Motor neuron (in vitro differentiated cells): ENCODE measurements at regions not wholly inside any gene's neighbourhood (a gene's known extent, or its start where the extent isn't known, plus 50 kb on each side); places are given as distances from the start of the nearest gene placed in this dataset.

Source experiments
- ATAC-seq, 8 experiments: fragments of 200-7000 bp; cut with Tn5 transposase; replicated peaks in 6 of 8; 2 replicates each; pipeline ENCODE4 v1.8.0; 2021; ENCODE audit warnings: mild to moderate bottlenecking in 8 of 8, moderate library complexity in 8 of 8
- H3K27ac ChIP-seq, 2 donors: fragments of 250-450 bp; sonication (Bioruptor Pico); 2 replicates each; pipeline ENCODE4 v1.9.0; 2021; ENCODE audit warnings: antibody characterized with exemption in 2 of 2, mild to moderate bottlenecking in 2 of 2, moderate library complexity in 1 of 2
- H3K4me1 ChIP-seq, 2 donors: fragments of 250-450 bp; sonication (Bioruptor Pico); replicated peaks in 1 of 2; 2 replicates each; pipeline ENCODE4 v1.6.1; 2021; ENCODE audit warnings: antibody characterized with exemption in 2 of 2, mild to moderate bottlenecking in 2 of 2, moderate library complexity in 1 of 2
- H3K4me3 ChIP-seq, 5 donors: fragments of 250-450 bp; sonication (Bioruptor Pico); 2 replicates each; pipeline ENCODE4 v1.9.0; 2021; ENCODE audit warnings: antibody characterized with exemption in 5 of 5, mild to moderate bottlenecking in 5 of 5, moderate library complexity in 4 of 5
- WGBS, 10 experiments: fragments of 450-650 bp; shearing (Covaris generic); methylation state at CpG; one replicate each; pipeline ENCODE4 v1.0.0; 2022; 5-methylcytosine and 5-hydroxymethylcytosine counted together
- in situ Hi-C, 9 experiments: fragments of 400-800 bp; cut with MboI; loops; one replicate each; pipeline ENCODE4 v1.15.0; 2021; ENCODE audit warnings: low sequenced_read_pairs in 9 of 9, low pct_unique_long_range_greater_than_20kb in 2 of 9; ENCODE audit not compliant: unreplicated experiment in 9 of 9

DNA sequence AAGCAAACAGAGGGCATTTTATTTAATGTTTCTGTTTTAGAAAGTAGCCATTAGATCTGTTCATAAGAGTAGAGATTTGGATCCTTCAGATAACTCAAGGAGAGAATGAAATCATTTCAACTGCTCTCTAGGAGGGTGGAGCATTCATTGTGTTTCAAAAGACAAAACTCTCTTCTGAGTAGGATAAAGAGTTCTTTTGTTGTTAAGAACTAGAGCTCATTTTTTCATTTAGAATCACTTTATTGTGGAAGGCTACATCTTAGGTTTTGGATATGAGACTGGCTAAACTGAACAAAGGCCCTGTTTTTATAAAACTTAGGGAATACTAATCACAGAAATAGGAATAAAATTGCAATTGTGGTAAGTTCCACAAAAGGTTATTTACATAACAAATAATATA, 193.9 kb upstream of the PCDH10 start:
- H3K4me3 ChIP-seq = no peak overlapping the region
- H3K4me1 ChIP-seq = peaks cover 0 to 8% of the 10 kb centered on the region in 2 donors
- in situ Hi-C loops = no loop called here
- no peak overlapping the region for H3K27ac ChIP-seq
- no peak for ATAC-seq

DNA sequence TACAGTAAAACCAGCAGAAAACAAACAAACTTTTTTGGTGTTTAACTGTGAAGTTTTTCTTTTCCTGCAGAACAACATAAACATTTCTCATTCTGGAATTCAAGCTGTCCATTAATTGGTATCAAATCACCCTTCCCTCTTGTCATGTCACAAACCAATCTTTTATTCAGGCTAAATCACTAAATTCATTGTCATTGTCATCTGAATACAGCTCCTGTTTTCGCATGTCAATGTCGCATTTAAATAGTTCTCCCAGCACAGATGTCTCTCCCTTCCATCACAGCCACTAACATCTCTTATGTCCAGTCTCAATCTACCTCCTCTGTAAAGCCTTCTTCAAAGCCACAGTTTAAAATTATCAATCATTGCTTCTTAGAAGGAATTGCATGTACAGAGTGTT, 192.1 kb upstream of the PCDH10 start:
- WGBS, 10 experiments = 0 to 85% (median 41%) methylated on average over 1 to 2 of the region's 2 CpGs
- in situ Hi-C loops = no loop called here

DNA sequence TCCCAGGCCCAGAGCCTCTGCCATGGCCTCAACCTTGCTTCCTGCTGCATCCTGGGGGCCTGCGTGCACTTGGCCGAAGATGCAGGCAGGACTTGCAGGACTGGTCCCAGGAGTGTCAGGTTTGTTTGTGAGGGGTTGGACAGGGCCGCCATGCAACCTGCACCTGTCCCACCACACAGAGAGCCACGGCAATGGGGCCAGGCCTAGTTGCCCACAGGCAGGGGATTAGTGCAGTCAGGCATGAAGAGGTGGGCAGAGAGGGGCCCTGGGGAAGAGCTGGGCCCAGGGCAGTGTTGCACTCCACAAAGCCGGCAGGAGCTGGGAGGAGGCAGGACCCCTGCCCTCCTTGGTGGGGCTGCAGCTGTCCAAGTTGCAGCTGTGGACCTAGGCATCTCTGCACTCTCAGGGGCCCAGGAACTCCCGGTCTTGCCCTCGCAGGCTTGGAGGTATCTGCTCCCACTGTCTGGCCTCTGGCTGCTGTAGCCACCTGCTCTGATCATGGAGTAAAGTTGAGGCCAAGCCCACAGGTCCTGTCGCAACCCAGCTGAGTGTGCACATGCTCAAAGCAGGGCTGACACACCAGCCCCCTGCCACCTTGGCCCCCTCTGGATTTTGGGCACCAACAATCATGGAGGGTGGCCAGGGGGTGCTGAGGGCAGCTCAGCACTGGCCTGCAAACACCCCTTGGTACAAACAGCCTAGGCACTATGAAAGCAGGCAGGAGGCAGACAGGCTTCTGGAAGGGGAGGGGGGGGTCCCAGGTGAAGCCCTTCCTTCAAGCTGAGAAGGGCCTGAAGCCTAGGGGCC, 190.4 kb upstream of the PCDH10 start:
- WGBS, 10 experiments = 50 to 100% (median 60%) methylated on average over 2 of the region's 8 CpGs; no CpG with 5 or more reads in 5 of the 10 experiments
- ATAC-seq = no peak
- no peak overlapping the region for H3K4me3 ChIP-seq
- in situ Hi-C loops = no loop called here
- no peak overlapping the region for H3K27ac ChIP-seq
- H3K4me1 ChIP-seq = peaks cover 0 to 8% of the 10 kb centered on the region in 2 donors

More for the DNA sequence above, 192.1 kb upstream of the PCDH10 start:
- H3K27ac ChIP-seq = no peak overlapping the region
- no peak overlapping the region for H3K4me3 ChIP-seq
- ATAC-seq = peak in 3 of 8 experiments; percentile 45 to 61 (median 51)
- H3K4me1 ChIP-seq = peaks cover 0 to 8% of the 10 kb centered on the region in 2 donors

DNA sequence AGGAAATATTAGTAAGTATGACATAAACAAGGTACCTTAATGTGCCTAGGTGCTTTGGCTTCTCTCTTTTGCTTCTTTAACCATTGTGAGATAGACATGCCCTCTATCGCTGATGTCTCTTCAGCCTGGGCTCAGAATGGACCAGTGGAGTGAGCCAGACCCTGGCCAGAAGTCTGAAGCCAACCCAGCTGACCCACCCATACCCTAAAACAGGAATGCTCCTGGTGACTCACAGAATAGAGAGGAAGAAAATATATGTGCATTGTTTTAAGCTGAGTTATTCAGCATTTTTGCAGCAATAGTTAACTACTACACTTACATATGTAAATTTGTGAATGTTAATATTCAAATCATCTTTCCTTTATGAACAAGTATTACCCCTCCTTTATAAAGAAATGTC, 167.5 kb upstream of the PCDH10 start:
- no peak overlapping the region for H3K27ac ChIP-seq
- in situ Hi-C loops = no loop called here
- H3K4me3 ChIP-seq = no peak overlapping the region
- 0 to 100% (median 75%) methylated on average over 1 of the region's 1 CpG; no CpG with 5 or more reads in 3 of the 10 experiments for WGBS, 10 experiments
- ATAC-seq = peak in 3 of 8 experiments; percentile 88 to 94 (median 92)
- H3K4me1 ChIP-seq = peaks cover 0 to 2% of the 10 kb centered on the region in 2 donors

DNA sequence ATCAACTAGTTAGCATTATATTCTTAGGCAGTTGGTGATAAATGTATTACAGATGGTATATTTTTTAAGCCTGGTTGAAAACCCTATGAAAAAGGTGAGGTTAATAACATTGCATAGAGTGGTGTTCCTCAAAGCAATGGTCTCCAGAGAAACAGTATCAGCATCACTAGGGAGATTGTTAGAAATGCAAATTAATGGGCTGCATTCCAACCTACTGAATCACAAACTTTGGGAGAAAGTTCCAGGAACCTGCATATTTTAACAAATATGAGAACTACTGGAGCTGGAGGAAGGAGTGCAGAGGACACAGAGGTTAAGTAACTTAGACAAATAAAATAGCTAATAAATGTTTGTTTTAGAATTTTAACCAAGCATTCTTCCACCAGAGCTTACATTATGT, 166.9 kb upstream of the PCDH10 start:
- in situ Hi-C loops = no loop called here
- no peak overlapping the region for H3K4me3 ChIP-seq
- peaks cover 0 to 2% of the 10 kb centered on the region in 2 donors for H3K4me1 ChIP-seq
- ATAC-seq = peak in 5 of 8 experiments; percentile 20 to 80 (median 77)
- H3K27ac ChIP-seq = no peak overlapping the region

DNA sequence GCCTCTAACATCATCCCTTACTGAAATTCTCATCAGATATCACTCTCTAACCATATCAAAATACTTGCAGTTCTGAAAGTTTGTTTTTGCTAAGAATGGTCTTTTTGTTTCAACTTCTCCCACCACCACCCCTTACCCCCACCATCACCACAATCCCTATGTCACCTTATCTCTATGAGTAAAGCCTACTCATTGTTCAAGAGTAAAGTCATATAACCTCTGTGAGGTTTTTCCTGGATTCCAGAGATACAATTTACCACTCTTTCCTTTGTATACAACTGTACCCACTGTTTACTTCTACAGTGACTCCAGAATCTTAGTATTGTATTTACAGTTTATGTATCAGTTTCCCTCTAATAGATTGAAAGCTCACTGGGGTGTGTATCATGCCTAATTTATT, 158.0 kb upstream of the PCDH10 start:
- H3K4me3 ChIP-seq = no peak overlapping the region
- ATAC-seq = no peak
- H3K27ac ChIP-seq = no peak overlapping the region
- in situ Hi-C loops = no loop called here
- H3K4me1 ChIP-seq = no peaks in the 10 kb centered on the region

DNA sequence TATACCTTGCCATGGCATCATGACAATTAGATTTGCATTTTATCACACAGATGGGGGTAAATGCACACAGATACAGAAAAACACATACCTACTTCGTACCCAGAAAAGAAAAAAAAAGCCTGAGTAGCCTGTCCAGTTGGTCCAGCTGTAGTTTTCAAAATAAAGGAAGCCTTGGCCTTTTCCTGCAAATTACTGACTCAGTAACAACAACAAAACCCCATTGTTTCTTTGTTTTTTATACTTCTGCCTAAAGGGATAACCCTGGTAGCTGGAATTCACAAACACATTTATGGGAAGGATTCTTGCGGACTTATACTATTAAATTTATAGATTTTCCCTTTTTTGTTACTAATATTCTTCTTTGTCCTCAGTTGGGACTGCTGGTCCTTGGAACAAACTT, 156.4 kb upstream of the PCDH10 start:
- Histone ChIP-seq H3K4me1 (no peaks in the 10 kb centered on the region), H3K4me3 (no peak overlapping the region), H3K27ac (no peak overlapping the region)
- ATAC-seq = no peak
- WGBS, 10 experiments = 20 to 100% (median 75%) methylated on average over 1 to 2 of the region's 2 CpGs; no CpG with 5 or more reads in 1 of the 10 experiments
- in situ Hi-C loops = no loop called here

DNA sequence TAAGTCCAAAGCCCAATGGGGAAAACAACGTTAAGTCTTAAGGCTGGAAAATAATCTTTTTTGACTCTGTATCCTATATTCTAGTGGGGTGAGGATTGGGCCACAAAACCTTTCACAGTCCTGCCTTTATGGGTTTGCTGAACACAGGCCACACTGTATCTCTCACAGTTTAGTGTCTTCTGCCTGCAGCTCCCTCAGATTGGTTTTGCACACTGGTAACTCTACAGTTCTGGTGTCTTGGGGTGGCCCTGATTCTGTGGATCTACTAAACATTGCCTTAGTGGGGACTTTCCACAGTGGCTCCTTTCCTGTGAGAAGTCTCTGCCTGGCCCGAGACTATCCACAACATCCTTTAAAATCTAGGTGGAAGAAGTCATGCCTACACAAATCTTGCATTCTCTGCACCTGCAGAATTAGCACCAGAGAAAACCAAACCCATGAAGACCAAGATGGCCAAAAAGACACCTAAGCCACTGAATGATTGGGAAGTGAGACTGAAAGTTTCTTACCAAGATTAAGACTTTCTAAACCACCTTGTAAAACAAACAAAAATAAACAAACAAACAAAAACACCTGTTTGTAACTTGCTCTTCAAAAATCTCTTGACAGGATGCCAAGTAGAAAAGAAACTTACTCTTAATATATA, 150.4 kb upstream of the PCDH10 start:
- 0 to 100% (median 86%) methylated on average over 1 to 2 of the region's 2 CpGs; no CpG with 5 or more reads in 2 of the 10 experiments for WGBS, 10 experiments
- Histone ChIP-seq H3K4me3 (no peak overlapping the region), H3K27ac (no peak overlapping the region), H3K4me1 (no peaks in the 10 kb centered on the region)
- in situ Hi-C loops = no loop called here
- no peak for ATAC-seq

DNA sequence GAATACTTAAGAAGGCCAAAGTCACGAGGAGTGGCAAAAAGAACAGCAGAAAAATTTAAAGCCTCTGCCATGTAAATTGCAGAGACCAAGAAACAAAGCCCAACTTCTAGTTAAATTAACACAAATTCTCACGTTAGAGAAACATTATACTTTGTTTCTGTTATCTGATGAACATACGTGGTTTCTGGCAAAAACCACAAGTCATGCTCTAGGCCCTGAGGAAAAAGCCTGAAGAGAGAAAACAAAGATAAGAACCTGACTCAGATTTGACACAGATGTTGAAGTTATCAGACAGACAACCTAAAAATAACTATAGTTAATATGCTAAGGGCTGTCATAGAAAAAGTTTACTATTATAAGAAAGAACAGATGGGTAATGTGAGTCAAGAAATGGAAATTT, 149.1 kb upstream of the PCDH10 start:
- in situ Hi-C loops = no loop called here
- no peak overlapping the region for H3K27ac ChIP-seq

DNA sequence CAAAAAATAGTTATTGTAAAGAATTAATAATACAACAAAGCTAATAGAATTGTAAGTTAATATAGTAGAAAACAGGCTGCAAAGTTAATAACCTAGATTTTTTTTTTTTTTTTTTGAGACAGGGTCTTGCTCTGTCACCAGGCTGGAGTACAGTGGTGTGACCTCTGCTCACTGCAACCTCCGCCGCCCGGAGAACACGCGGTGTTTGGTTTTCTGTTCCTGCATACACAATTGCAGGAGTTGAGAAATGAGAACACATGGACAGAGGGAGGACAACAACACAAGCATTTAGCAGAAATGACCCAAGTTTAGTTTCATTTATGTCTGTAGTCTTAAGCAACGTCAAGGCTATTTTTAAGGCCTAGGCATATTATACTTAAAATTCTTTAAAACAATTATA, 145.9 kb upstream of the PCDH10 start:
- Histone ChIP-seq H3K27ac (no peak overlapping the region), H3K4me1 (no peaks in the 10 kb centered on the region), H3K4me3 (no peak overlapping the region)
- WGBS, 10 experiments = 77 to 99% (median 88%) methylated on average over 1 to 6 of the region's 6 CpGs
- ATAC-seq = no peak
- in situ Hi-C loops = no loop called here

More for the DNA sequence above, 149.1 kb upstream of the PCDH10 start:
- no peaks in the 10 kb centered on the region for H3K4me1 ChIP-seq
- peak in 1 of 8 experiments; percentile 64 for ATAC-seq
- WGBS, 10 experiments = 0 to 97% (median 81%) methylated on average over 2 to 3 of the region's 3 CpGs
- no peak overlapping the region for H3K4me3 ChIP-seq

DNA sequence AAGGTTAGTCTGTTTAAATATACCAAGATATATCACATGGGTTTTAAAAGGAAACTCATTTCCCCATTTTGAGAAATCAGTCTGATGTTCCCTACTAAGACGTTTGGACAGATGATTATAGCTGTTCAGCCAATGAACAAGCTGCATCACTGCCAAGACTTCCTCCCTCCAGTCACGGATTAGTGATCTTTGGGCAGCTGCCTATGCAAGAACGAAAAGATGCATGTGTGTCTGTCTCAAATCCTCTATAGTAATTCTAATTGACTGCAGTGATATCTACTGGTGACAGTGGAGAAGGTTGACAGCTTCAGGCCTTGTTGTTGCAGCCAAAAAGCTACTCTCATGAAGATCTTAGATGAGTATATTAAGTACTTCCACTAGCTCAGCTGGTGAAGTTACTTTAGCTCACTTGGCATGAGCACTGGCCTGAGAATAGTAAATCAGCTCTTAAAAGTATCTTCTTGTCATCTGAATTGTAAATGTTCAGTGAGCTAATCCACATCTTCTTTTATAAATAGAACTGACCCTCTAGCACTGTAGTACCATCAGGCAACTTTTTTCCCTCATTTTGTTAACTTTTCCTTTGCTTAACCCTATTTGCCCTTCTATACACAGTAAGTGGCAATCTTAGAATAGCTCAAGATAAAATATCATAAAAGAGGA, 134.5 kb upstream of the PCDH10 start:
- 0 to 78% (median 63%) methylated on average over 1 to 3 of the region's 3 CpGs; no CpG with 5 or more reads in 5 of the 10 experiments for WGBS, 10 experiments
- peak in 3 of 8 experiments; percentile 60 to 84 (median 69) for ATAC-seq
- no peak overlapping the region for H3K27ac ChIP-seq
- in situ Hi-C loops = no loop called here
- no peaks in the 10 kb centered on the region for H3K4me1 ChIP-seq
- no peak overlapping the region for H3K4me3 ChIP-seq

DNA sequence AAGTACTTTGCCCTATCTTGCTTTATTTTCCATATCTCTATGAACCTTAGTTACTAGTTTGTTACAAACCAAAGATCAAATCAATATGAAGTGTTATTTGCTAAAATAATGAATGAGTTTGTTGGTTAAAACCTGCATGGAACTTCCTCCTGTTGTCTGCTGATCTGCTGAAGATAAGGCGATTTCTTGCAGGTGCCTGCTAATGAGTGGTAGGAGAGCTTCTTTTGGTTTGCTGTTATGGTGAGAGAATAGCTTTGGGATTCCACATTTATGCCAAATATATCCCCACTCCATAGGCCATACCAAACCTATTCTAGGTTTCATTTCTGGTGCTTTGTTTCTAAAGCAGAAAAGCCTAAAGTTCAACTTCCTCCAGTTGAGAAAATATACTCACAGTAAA, 103.8 kb upstream of the PCDH10 start:
- ATAC-seq = no peak
- H3K4me1 ChIP-seq = no peaks in the 10 kb centered on the region
- no peak overlapping the region for H3K4me3 ChIP-seq
- H3K27ac ChIP-seq = no peak overlapping the region
- in situ Hi-C loops = no loop called here
- WGBS, 10 experiments = 0 to 100% (median 64%) methylated on average over 1 of the region's 1 CpG; no CpG with 5 or more reads in 4 of the 10 experiments

DNA sequence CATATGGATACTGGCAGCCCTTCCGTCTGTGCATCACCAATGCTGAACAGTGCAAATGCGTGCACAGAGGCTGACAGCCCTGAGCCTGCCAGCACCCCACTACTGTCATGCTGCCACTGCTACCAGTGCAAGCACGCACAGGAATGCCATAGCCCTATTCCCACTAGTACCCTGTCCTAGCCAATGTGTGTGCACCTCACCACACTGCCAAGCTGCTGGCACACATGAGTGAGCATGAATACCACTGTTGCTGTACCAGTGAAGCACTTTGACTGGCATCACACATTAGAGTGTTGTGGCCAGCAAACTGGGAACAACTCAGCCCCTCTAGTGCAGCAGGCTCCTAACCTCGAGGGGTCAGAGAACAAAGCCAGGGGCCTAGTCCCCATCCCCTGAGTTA, 102.9 kb upstream of the PCDH10 start:
- in situ Hi-C loops = no loop called here
- ATAC-seq = no peak
- Histone ChIP-seq H3K4me1 (no peaks in the 10 kb centered on the region), H3K4me3 (no peak overlapping the region), H3K27ac (no peak overlapping the region)
- 0 to 100% (median 65%) methylated on average over 1 to 4 of the region's 4 CpGs; no CpG with 5 or more reads in 1 of the 10 experiments for WGBS, 10 experiments
